ENCODE measurements at regions not wholly inside any gene's neighbourhood (a gene's known extent, or its start where the extent isn't known, plus 50 kb on each side); places are given as distances from the start of the nearest gene placed in this dataset.

DNA sequence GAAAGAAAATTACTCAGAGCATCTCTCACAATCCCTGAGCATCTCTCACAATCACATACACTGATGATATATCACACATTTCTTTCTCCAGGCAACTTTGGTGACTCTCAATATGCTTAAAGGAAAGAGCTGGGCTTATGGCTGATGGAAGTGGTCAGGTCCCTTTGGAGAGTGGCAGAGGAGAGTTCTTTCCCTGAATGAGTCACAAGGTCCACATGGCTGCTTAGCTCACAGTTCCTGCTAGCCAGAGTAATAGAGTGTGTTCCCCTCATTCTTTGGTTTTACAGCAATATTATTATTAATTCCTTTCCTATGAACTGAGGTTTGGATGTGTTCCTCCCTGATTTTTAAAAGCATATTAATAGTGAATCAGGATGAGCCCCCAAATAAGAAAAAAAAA lies 287.4 kb downstream of the C7orf25 start:
- DNase-seq (ENCODE audit: low read depth in 2 of 3, low spot score in 2 of 3): no peak

DNA sequence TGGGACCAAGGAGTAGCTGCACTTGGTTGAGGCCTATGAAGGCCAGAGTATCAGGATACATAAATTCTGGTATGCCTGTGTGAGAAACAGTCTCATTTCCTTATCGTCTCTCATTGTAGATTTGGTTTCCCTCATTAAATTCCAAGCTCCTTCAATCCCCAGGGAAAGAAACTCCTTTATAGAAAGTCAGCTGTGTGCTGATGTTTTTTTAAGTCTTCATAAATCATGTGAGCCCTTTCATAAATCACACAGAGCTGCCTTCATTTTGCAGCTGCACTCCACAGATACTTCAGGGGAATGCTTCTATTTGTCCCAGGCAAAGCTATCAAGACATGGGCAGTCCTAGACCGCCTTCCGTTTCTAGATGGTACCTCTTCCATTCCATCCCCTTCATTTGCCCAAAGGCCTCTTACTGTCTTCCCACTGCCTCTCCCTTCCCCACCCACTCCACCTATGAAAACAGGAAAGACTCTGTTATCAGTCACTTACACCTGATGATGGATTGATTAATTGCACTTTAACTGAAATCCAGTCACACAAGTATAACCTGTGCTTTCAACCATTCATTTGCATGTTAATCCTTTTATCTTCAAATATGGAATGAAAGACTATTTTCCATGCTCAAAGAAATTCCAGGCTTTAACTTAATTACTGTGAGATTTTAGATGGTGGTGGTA lies 290.2 kb downstream of the C7orf25 start:
- no peak for DNase-seq (ENCODE audit: low read depth in 2 of 3, low spot score in 2 of 3)

DNA sequence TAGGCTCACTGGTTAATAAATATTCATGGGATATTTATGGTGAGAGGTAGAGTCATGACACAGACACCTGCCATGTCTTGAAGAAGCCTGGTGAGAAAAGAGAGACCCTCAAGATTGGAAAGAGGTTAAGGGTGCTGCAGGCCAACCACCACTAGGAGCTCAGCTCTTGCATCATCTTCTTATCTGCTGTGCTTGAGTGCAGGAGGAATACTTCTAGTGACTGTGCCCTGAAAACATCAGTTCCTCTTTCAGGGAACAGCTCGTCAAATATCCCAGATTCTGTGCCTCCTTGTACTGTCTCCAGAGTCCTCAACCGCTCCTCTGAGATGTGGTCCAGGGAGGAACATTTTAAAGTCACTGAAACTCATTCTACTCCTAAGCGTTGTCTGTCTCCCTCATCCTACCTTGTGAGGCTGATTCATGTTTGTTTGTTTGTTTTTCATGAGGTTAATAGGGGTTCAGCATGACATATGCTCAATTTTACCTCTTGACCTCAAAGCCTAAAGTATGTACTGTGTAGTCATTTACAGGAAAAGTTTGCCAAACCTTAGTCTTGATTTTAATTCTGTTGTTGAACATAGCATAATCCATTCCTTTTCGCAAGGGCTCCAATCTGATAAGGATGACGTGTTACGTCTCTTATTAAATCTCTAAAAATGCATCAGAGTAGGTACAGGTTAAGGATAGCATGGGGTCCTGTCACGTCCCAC lies 293.1 kb downstream of the C7orf25 start:
- no peak for DNase-seq (ENCODE audit: low read depth in 2 of 3, low spot score in 2 of 3)

DNA sequence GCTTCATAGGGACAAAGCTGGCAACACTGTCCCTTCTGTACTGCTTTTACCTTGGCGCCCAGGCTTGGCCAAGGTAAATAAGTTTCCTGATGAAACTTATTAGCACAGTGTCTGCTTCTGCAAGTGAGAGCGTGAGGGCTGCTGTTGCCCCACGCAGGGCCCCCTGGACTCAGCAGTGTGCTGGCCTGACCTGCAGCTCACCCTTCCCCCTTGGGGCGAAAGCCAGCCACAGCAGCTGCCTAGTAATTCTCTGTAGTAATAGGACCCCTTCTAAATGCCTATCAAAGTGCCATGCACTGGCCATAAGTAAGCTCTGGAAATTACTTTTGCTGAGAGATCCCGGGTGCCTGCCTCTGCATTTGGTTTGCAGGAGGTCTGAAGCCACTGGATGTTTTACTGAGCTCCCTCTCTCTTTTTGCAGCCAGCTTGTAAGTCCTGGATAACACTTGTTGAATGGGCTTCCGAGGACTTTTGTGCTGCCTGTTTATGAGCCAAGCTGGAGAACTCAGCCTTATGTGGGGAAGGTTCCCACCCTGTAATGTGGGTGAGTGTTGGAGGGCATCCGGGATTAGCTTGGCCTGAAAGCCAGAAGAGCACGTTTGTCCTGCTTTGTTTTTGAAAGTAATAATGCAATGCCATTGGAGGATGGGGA lies 293.9 kb downstream of the C7orf25 start:
- DNase-seq (ENCODE audit: low read depth in 2 of 3, low spot score in 2 of 3): no peak

DNA sequence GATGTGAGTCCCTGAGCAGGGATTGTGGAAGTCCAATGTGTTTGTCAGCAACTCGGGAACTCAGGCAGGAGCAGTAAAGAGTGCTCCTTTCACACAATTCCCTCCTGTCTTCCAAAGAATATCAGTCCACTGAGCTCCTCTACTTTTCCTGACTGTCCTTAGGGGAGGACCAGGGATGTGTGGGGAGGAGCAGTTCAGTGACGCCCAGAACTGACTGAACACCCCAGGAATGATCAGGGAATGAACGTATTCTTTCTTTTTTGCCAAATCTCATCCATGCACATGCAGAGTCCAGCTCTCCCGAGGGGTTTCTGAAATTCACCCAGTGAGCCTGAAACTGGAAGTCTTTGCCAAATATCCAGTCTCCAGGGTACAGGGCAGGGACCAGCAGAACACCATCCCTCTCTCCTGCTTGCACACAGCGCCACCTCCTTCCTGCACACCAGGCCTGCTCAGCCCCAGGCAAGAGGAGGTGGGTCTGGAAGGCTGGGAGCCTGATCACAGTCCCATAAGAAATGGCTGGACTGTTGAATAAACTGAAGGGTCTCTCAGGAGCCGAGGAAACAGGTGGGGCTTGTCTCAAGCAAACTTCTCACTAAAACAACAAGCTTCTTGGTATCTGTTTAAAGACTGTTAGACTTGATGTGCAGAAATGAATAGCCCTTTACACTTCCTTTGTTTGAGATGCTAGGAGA lies 294.7 kb downstream of the C7orf25 start:
- DNase-seq (ENCODE audit: low read depth in 2 of 3, low spot score in 2 of 3): no peak

DNA sequence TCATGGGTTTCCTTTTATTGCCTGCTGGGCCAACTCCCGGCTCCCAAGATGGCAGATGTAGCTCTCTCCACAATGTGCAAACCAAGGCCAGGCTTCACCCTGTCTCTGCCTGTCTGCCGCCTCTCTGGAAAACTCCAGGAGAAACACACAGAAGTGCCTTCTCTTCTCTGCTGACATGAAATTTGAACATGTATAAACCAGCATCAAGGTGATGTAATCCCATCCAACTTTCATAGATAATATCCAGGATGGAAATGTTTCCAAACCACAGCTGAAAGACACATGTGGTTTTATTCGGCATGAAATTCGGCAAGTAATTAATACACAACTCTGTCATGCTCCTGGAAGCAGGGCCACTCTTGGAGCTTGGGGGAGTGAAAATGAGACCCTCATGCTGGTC lies 297.2 kb downstream of the C7orf25 start:
- DNase-seq (ENCODE audit: low read depth in 2 of 3, low spot score in 2 of 3): no peak

DNA sequence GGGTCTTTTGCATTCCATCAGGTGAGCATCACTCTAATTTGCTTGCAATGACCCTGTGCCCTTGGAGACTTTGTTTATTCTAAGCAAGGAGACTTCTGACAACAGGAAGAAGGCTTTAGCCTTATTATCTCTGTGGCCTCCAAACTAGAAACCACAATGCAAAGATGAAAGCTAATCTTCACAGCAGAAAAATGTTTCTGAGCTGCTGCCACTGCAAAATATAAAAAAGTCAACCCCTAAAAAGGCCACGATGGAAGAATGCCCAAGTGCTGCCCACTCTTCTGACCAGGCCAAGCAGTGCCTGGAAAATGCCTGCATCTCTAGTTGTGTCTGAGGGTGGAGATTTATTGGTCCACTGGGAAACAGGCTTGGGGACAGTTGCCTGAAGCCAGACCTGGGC lies 299.9 kb downstream of the C7orf25 start:
- DNase-seq (ENCODE audit: low read depth in 2 of 3, low spot score in 2 of 3): no peak

DNA sequence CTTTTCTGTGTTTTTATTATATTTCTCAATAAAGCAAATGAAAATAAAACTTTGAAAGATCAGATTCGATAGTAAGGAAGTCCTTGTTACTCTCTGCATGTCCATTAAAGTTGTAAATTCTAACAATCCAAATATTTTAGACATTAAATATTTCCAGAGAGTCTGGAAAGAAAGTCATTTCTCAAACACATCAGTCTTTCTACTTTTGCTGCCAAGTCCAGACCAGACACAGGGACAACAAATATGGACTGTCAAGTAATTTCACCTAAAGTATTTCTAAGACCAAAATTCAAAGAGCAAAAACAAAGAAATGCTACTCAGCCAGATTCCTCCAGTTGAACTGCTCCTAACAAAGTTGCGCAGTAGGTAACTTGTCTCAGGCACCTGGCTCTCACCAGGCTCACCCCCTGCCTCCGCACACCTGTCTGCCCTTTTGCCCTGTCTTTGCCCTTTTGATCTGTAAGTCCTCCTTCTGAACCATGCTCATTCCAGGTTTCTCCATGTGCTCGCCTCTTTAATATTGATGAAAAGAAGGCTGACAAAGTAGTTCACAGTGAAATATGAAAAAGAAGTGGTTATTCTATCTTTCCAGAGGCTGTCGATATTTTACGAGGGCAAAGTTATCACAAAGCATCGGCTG lies 300.5 kb downstream of the C7orf25 start:
- no peak for DNase-seq (ENCODE audit: low read depth in 2 of 3, low spot score in 2 of 3)

DNA sequence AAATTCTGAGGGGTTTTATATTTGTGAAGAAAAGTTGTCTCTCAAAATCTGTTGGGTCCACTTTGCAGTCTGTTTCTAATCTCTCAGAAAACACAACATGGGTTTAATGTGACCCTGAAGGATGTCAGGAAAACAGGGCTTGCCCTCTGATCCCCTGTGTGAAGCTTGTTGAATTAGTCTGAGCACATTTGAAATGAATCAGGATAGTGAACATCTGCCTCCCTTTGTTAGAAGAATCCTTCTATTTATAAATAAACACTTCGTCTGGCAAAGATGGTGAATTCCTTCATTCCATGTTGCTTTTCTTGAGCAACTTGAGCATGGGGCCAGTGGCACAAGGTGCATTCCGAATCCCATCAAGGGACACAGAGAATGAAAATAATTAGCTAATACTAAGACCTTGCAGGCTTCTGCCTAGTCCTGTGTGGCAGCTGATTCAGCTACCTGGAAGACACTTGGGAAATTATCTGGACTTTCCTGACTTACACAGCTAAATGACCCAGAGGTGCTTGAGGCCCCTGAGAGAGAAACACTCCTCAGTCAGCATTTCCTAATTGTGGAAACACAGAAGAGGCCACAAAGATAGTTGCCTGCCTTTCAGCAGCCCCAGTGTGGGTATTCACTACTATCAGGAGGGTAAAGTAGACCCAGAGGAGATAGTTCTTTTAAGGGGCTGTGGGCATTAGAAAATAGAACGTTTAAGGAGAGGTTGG lies 305.5 kb downstream of the C7orf25 start:
- no peak for DNase-seq (ENCODE audit: low read depth in 2 of 3, low spot score in 2 of 3)

DNA sequence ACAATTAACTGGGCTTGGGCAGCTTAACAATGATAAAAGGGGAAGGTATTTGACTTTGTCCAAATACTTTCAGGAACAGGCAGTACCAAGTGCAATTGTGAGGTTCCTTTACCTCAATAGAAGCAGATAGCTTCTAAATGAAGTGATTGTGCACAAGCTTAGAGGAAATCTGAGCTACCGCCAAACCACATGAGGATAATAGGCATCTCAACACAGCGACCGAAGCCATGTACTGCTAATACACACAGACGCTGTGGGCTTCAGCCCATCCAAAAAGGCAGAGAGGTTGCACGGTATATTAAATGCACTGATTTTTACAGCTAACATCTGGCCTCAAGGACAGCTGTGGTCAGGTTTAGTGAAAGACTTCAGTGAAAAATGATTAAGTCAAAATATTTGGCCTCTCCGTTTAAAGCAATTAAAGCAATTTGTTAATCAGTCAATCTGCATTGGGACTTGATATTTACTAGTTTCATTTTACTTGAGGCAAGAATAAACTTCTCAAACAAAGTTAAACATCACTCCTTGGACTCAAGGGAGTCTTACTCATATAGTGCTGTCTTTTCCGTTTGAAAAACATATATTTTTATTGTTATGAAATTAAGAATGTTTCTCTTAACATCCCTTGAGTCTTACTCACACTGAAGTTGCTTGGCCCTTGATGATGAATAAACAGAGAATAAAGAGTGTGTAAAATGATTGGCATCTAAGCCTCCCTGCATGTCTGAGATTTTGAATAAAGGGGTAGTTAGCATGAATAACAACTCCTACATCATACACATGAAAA lies 306.3 kb downstream of the C7orf25 start:
- no peak for DNase-seq (ENCODE audit: low read depth in 2 of 3, low spot score in 2 of 3)

DNA sequence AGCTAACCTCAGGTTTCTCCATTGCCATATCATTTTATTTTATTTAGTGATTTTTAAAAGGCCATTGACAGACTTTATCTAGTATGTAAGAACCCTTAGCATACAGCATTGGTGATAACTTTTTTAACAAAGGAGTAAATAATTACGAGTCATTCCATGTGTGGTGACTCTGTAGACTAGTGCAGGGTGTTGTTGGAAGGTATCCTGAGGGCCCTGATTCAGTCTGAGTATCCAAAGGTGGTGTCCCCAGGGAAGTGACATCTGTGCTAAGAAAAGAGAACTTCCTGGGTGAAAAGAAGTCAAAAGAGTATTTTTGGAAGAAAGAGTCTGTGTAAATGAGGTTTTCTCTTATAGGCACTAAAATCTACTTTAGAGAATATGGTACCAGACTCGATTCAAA lies 308.4 kb downstream of the C7orf25 start:
- DNase-seq (ENCODE audit: low read depth in 2 of 3, low spot score in 2 of 3): no peak

DNA sequence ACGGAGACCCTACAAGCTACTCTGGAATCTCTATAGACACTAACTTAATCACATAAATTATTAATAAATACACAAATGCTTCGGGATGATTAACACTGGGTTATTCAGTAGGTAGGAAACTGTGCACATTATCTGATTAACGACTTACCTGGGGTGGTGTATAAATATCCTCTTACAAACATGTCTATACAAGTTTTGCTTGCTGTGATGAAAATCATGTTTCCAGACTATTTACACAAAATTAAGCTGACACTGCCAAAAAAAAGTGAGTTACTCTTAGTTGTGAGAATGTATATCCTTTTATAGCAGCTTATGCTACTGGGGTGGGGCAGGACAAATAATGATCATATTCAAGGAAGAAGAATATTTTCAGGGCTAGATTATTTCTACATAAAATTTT lies 314.6 kb downstream of the C7orf25 start:
- no peak for DNase-seq (ENCODE audit: low read depth in 2 of 3, low spot score in 2 of 3)

DNA sequence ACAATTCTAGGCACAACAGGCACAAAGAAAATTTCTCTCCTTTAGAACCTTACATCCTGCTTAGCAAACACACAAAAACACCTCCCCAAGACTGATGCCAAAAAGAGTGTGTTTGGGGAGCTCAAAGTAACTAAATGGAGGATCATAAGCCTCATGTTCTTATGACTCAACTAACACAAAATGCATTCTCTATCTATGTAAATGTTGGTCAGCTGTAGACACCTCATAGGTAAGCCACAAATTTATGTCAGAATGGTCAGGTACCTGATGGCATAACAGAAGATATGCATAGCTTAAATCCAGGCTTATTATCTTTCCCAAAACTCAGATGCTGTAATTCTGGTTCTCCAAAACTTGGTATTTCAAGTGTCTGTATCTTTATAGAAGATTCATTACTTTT lies 315.1 kb downstream of the C7orf25 start:
- no peak for DNase-seq (ENCODE audit: low read depth in 2 of 3, low spot score in 2 of 3)

DNA sequence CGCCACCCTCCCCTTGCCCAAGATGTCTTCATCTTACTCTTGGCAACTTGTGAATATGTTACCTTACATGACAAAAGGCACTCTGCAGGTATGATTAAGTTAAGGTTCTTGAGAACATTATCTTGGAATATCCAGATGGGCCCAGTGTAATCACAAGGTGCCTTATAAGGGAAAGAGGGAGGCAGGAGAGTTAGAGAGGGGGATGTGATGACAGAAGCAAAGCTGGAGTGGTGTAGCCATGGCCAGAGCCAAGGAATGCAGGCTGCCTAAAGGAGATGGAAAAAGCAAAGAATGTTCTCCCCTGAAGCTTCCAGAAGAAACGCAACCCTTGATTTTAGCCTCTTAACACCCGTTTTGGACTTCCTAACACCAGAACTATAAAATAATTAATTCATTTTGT lies 318.0 kb downstream of the C7orf25 start:
- DNase-seq (ENCODE audit: low read depth in 2 of 3, low spot score in 2 of 3): no peak

DNA sequence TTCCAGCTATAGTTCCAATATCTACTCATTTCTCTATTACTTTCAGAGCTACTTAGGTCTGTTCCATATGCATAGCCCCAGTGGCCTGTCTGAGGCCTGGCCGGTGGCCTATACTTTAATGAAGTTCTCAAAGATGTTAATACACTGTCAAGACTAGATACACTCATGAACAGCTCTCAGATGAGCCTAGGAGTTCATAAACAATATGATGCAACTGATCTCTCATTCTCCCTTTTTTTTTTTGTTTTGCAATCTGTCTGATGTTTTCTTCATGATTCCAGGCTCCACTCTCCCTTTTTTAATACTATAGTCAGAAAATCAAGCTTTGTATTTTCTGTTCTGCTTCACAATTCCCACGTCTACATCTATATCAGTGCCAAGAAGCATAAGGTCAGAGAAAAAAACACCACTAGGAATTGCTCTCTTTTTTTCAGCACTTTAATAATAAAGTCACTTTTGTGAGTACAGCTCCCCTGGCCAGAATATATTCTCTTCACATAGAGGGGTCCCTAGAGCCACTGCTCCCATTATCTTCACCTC lies 321.0 kb downstream of the C7orf25 start:
- DNase-seq (ENCODE audit: low read depth in 2 of 3, low spot score in 2 of 3): no peak

DNA sequence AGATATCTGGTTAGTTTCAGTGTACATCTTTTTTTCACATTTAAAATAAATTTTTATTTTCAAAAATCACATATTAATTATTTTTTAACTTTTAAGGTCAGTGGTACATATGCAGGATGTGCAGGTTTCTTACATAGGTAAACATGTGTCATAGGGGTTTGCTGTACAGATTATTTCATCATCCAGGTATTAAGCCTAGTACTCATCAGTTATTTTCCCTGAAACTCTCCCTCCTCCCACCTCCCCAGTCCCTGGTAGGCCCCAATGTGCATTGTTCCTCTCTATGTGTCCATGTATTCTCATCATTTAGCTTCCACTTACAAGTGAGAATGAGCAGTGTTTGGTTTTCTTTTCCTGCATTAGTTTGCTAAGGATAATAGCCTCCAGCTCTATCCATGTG lies 323.0 kb downstream of the C7orf25 start:
- no peak for DNase-seq (ENCODE audit: low read depth in 2 of 3, low spot score in 2 of 3)

DNA sequence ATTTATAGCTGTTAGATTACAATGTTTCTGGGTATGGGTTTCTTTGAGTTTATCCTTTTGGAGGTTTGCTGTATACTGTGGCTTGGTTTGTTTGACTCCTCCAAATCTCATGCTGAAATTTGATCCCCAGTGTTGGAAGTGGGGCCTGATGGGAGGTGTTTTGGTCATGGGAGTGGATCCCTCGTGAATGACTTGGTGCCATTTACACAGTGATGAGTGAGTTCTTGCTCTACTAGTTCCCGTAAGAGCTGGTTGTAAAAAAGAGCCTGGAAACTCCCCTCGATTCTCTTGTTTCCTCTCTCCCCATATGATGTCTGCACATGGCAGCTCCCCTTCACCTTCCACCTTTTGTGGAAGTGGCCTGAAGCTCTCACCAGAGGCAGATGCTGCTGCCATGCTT lies 324.1 kb downstream of the C7orf25 start:
- no peak for DNase-seq (ENCODE audit: low read depth in 2 of 3, low spot score in 2 of 3)

DNA sequence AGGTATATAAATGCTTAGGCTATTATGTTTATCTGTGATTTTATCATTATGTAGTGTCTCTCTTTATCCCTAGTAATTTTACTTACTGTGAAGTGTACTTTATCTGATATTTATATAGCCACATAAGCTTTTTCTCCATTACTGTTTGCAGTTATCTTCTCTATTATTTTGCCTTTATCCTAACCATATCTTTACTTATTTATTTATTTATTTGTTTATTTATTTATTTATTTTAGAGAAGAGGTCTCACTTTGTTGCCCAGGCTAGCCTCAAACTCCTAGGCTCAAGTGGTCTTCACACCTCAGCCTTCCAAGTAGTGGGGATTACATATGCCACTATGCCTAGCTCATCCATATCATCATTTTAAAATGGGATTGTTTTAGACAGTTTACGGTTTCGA lies 331.8 kb downstream of the C7orf25 start:
- no peak for DNase-seq (ENCODE audit: low read depth in 2 of 3, low spot score in 2 of 3)

DNA sequence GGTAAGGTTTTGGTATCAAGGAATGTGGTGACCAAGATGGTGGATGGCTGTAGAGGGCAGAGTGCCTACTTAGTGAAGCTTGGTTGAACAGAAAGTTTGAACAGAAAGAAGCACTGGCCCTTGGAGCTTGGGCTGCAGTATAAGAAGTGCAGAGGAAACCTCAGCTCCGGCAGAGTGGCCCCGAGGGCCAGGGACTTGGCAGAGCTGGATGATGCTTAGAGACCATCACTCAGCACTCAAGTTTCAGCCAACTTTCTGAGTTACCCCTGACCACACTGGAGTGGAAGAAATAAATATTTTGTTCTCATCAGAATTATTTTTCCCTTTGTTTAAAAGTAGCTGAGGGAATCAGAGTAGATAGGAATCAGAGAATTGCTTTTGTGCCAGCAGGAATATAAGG lies 336.7 kb downstream of the C7orf25 start:
- no peak for DNase-seq (ENCODE audit: low read depth in 2 of 3, low spot score in 2 of 3)

DNA sequence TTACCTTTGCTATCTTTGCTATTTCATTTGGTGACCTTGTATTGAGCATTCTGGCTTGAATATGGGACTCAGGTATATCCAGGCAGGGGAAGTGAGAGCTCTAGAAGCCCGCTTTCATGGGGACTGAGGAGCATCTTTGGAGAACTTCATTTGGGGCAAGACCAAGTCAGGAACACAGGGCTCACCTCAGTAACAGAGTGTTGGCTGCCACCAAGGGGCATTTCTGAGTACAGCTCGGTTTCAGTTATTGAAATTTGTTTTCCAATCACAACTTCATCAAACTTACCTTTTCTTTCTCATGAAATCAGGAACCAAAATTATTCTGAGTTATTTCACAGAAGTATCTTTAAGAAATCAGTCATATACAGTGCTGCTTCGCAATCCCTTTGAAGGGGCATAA lies 337.2 kb downstream of the C7orf25 start:
- DNase-seq (ENCODE audit: low read depth in 2 of 3, low spot score in 2 of 3): no peak

All from activated CD8-positive, alpha-beta memory T cell treated with anti-CD3 and anti-CD28 coated beads for 48 hours (primary cell).